H1 (cell line): ENCODE measurements at regions not wholly inside any gene's neighbourhood (a gene's known extent, or its start where the extent isn't known, plus 50 kb on each side); places are given as distances from the start of the nearest gene placed in this dataset.

Experiments used
- FOSL1 ChIP-seq: IDR thresholded peaks from 2 replicates; pipeline ENCODE4 v1.6.1; 2011; ENCODE audit warnings: mild to moderate bottlenecking, low read depth, low read length, moderate library complexity; ENCODE audit not compliant: insufficient read depth
- RFX5 ChIP-seq: IDR thresholded peaks from 2 replicates; pipeline ENCODE4 v1.6.1; 2011; ENCODE audit warnings: low read depth, low read length, improper control_type of control experiment, borderline replicate concordance
- SIRT6 ChIP-seq: IDR thresholded peaks from one replicate; pipeline ENCODE4 v1.7.1; 2012; ENCODE audit warnings: low read length, inconsistent platforms
- SRF ChIP-seq: IDR thresholded peaks from 2 replicates; pipeline ENCODE4 v1.6.1; 2011; ENCODE audit warnings: mild to moderate bottlenecking, low read depth, low read length, moderate library complexity
- TCF12 ChIP-seq: IDR thresholded peaks from 2 replicates; pipeline ENCODE4 v1.6.1; 2011; ENCODE audit warnings: low read depth, mild to moderate bottlenecking, low read length

DNA sequence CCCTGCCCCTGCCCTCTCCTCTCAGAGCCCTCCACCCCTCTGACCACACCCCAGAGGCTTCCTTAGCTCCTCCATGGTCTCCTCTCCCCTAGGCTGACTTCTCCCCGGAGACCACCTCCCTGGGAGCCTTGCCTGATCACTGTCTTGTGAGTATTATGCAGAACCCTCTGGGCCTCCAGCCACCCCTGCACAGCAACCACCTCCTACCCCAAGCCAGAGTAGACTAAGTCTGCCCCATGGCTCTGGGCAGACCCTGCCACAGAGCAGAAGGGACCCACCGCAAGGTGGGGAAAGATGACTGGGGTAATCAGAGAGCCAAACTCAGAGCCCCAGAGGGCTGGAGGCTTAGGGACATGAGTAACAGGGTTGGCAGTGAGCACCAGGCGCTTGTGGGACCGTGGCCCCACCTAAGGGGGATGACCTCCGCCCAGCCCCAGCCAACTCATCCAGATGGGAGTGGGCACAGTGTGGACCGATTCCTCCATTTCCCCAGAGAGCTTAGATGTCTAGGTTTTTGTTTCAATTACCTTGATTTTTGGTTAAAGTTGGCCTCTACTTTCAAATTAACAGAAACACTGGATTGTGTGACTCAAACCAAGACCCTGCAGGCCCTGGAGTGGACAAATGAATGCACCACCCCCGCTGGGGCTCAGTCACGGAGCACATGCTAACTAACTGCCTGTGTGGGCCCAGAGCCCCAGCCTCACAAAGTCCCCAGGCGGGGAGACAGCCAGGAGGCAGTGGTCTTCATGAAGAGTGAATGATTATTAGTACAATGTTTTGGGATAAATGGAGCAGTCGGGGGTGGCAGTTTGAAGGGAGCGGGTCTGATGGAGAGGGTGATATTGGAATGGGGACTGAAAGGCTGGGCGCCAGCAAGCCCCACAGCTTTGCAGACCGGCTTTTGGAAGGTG is 119.4 kb upstream of the PRR20G start (continued):
- no peak for TF ChIP-seq RFX5
- TF ChIP-seq FOSL1 = no peak
- TF ChIP-seq SIRT6 = no peak
- TF ChIP-seq TCF12 = no peak
- no peak for TF ChIP-seq SRF
